Gastroesophageal sphincter (tissue), 4 donors: ENCODE measurements at regions not wholly inside any gene's neighbourhood (a gene's known extent, or its start where the extent isn't known, plus 50 kb on each side); places are given as distances from the start of the nearest gene placed in this dataset.
"Not testable (repeated sequence)": the region's sequence is repeated elsewhere in the genome, so short reads cannot be mapped to it uniquely, and the experiment has no call there.

Experiments used
- ATAC-seq: fragments of 150-250 bp; one replicate; pipeline ENCODE4 v1.9.1; 2016; ENCODE audit warnings: mild to moderate bottlenecking, moderate library complexity
- H3K27ac ChIP-seq, 4 donors: fragments of 200-600 bp; sonication (generic) in 3 of 4; 1 replicate in 3 of 4; 2 replicates in 1 of 4; pipeline ENCODE4 v1.5.1; 2016 to 2019
- H3K27me3 ChIP-seq: fragments of 200-600 bp; sonication (generic); one replicate; pipeline ENCODE4 v1.5.1; 2019
- H3K36me3 ChIP-seq, 2 donors: fragments of 200-600 bp; sonication (generic); one replicate each; pipeline ENCODE4 v1.5.1; 2019; ENCODE audit warnings: control low read depth in 1 of 2
- H3K4me1 ChIP-seq, 3 donors: fragments of 200-600 bp; sonication (generic); 1 replicate in 2 of 3; 2 replicates in 1 of 3; pipeline ENCODE4 v1.5.1; 2016 to 2019; ENCODE audit warnings: control low read depth in 2 of 3
- H3K4me3 ChIP-seq, 2 donors: fragments of 200-600 bp; sonication (generic); one replicate each; pipeline ENCODE4 v1.5.1; 2019; ENCODE audit warnings: mild to moderate bottlenecking in 1 of 2, moderate library complexity in 1 of 2
- H3K9me3 ChIP-seq, 3 donors: fragments of 200-600 bp; sonication (generic); one replicate each; pipeline ENCODE4 v1.5.1; 2017 to 2019; ENCODE audit warnings: control low read depth in 2 of 3
- EP300 ChIP-seq: sonication (generic); formaldehyde crosslinking; IDR thresholded peaks from one replicate; pipeline ENCODE4 v1.6.1; 2017; ENCODE audit warnings: antibody characterized with exemption, mild to moderate bottlenecking
- POLR2A ChIP-seq, 2 donors: fragments of 450-650 bp; IDR thresholded peaks; one replicate each; pipeline ENCODE4 v1.6.1; 2017; ENCODE audit warnings: antibody characterized with exemption in 2 of 2, mild to moderate bottlenecking in 2 of 2, moderate library complexity in 1 of 2
- POLR2AphosphoS5 ChIP-seq: sonication (generic); formaldehyde crosslinking; IDR thresholded peaks from one replicate; pipeline ENCODE4 v1.6.1; 2017; ENCODE audit warnings: antibody characterized with exemption
- WGBS, 2 donors: methylation state at CpG; one replicate each; pipeline ENCODE4 v1.1.5; 2018; ENCODE audit warnings: low coverage in 1 of 2; 5-methylcytosine and 5-hydroxymethylcytosine counted together
- TF ChIP-seq, protein P1 (sequence below), 4 experiments: fragments of 200-600 bp in 2 of 4; fragments of 450-650 bp in 2 of 4; sonication (generic) in 1 of 4; IDR thresholded peaks; one replicate each; pipeline ENCODE4 v1.5.1; 2017 to 2019; ENCODE audit warnings: antibody characterized with exemption in 4 of 4, mild to moderate bottlenecking in 2 of 4, moderate library complexity in 2 of 4

DNA sequence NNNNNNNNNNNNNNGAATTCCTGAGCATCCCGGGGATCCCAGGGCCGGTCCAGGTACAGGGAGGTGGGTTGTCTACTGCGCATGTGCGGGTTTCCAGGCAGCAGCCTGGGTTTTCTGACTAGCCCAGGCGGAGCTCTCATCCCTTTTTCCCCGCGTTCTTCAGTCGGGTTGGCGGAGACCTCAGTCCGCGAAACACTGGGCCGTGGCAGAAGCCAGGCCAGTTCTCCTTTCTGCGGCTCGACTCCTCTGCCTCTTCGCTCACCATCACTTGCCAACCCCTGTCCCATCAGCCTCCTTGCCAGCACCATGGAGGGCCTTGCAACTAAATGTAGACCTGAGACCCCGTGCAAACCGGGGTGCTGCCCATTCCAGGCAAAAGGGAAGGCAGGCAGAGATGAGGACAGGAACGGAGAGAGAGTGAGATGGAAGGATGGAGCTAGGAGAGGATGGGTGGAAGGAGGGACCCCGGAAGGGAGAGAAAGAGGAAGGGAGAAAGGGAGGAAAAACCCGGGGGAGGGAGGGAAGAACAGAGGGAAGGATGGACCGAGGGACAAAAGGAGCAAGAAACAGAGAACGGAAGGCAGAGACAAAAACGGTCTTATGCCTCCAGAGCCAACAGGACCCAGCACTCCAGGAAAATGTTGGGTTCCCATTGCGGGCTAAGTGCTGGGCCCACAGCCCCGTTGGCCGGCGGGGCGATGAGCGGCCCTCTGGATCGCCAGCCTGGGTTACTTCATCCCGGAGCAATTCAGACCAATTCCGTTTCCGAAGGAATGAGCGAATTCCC is 445.4 kb upstream of the DEFB115 start:
- Histone ChIP-seq H3K27ac (no peak overlapping the region), H3K4me1 (peaks cover 0 to 7% (median 0%) of the 10 kb centered on the region in 3 donors), H3K9me3 (peaks cover 0 to 23% (median 0%) of the 10 kb centered on the region in 3 donors), H3K36me3 (no peaks in the 10 kb centered on the region), H3K4me3 (no peak overlapping the region), H3K27me3 (peaks cover 51% of the 10 kb centered on the region)
- TF ChIP-seq EP300, result no peak
- no peak for TF ChIP-seq POLR2AphosphoS5
- TF ChIP-seq, protein P1, sequence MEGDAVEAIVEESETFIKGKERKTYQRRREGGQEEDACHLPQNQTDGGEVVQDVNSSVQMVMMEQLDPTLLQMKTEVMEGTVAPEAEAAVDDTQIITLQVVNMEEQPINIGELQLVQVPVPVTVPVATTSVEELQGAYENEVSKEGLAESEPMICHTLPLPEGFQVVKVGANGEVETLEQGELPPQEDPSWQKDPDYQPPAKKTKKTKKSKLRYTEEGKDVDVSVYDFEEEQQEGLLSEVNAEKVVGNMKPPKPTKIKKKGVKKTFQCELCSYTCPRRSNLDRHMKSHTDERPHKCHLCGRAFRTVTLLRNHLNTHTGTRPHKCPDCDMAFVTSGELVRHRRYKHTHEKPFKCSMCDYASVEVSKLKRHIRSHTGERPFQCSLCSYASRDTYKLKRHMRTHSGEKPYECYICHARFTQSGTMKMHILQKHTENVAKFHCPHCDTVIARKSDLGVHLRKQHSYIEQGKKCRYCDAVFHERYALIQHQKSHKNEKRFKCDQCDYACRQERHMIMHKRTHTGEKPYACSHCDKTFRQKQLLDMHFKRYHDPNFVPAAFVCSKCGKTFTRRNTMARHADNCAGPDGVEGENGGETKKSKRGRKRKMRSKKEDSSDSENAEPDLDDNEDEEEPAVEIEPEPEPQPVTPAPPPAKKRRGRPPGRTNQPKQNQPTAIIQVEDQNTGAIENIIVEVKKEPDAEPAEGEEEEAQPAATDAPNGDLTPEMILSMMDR (IDR thresholded peaks at IDR 0.05), result no peak
- TF ChIP-seq POLR2A (IDR thresholded peaks at IDR 0.05), result no peak
- 54 to 73% methylated on average over 29 to 31 of the region's 34 CpGs for WGBS, 2 donors
- peak; percentile 48 for ATAC-seq

DNA sequence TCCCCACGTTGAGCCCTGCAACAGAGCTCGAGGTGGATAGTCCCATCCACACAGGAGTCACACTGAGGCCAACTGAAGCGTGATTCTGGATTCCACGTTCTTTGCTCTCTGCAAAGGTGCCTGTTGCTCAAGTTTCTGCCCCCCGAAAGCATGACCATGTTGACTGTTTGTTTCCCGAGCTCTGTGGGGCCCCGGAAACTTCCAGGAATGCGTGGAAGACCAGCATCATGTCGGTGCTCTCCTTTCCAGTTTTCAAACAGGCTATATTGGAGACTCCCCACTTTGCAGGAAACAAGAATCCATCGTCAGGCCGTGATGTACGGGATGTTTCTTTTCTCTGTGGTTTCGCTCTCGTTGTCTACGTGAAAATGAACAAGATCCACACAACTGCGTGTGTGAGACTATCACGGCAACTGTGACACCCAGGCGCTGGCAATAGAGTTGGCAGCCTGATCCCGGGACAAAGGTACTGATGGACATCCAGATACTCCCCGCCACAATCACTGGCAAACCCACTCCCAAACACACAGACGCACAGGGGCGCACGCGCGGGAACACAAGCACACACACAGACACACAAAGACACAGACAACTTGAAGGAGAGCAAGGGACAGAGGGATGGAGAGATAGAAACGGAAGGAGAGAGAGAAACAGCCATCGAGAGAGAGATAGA is 444.6 kb upstream of the DEFB115 start:
- TF ChIP-seq, protein P1 (IDR thresholded peaks at IDR 0.05), result no peak
- TF ChIP-seq EP300, result no peak
- no peak for TF ChIP-seq POLR2AphosphoS5
- TF ChIP-seq POLR2A (IDR thresholded peaks at IDR 0.05), result no peak
- Histone ChIP-seq H3K27ac (no peak overlapping the region), H3K4me3 (no peak overlapping the region), H3K9me3 (peaks cover 0 to 23% (median 0%) of the 10 kb centered on the region in 3 donors), H3K27me3 (peaks cover 59% of the 10 kb centered on the region), H3K4me1 (peaks cover 0 to 7% (median 0%) of the 10 kb centered on the region in 3 donors), H3K36me3 (no peaks in the 10 kb centered on the region)
- no peak for ATAC-seq
- WGBS, 2 donors, result 69 to 75% methylated on average over 19 to 27 of the region's 27 CpGs

DNA sequence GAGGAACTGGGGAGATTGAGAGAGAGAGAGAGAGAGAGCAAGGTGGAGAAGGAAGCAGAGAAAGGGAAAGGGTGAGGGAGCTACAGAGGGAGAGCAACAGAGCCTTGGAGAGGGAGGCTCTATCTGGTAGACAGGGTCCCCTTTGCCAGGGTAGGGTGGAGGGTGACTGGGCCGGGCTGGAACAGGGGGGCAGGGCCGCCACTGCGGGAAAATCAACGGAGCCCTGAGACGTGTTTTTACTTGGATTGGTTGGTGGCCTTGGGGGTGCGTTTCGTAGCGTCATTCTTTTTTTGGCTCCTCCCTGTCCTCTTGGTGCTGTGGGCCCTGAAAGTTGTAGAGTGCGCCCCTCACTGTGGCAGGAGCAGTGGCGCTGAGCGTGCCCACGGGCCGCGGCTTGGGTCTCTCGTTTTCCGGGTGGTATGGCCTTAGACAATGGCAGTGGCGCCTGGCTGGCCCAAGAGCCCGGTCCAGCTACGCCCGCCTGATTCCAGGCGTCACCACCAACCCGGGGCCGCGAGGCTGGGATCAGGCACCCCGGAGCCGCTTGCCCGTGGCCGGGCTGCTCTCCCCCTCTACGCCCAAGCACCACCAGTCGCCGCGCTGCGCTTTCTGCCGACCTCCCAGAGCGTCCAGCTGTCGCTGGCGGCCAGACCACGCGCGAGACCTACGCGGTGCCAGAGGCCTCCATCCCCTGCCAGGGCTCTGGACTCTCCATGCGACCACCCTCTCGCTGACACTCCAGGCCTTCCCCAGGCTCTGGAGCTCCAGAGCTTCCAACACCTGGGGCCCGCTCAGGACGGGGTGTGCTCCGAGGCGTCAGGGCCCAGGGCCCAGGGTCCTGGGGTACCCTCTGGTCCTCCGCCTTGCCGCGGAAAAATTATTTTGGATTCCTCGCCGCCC is 443.8 kb upstream of the DEFB115 start:
- H3K4me3 ChIP-seq, H3K27ac ChIP-seq, H3K4me1 ChIP-seq, H3K36me3 ChIP-seq: not testable (repeated sequence)
- ATAC-seq, result peak; percentile 44
- Histone ChIP-seq H3K9me3 (peaks cover 0 to 24% (median 0%) of the 10 kb centered on the region in 3 donors), H3K27me3 (peaks cover 63% of the 10 kb centered on the region)
- 61 to 83% methylated on average over 39 to 40 of the region's 53 CpGs for WGBS, 2 donors

DNA sequence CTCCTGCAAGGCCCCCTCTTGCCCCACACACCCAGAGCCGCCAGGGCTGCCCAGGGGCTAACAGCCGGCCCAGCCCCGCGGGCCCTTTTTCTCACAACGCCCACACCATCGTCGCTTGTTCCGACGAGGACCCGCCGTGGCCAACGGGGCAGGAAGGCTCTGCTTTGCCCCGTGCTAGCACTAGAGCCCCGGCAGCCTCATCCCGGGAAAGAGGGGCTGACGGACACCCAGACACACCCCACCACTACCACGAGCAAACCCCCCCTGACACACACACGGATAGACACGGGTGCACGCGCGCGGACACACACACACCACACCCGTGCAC is 443.2 kb upstream of the DEFB115 start:
- ATAC-seq, result peak; percentile 23
- not testable (repeated sequence) for H3K4me3 ChIP-seq, H3K36me3 ChIP-seq, H3K4me1 ChIP-seq, H3K27ac ChIP-seq
- 72% methylated on average over 4 to 13 of the region's 24 CpGs for WGBS, 2 donors
- Histone ChIP-seq H3K27me3 (peaks cover 63% of the 10 kb centered on the region), H3K9me3 (peaks cover 0 to 30% (median 0%) of the 10 kb centered on the region in 3 donors)

DNA sequence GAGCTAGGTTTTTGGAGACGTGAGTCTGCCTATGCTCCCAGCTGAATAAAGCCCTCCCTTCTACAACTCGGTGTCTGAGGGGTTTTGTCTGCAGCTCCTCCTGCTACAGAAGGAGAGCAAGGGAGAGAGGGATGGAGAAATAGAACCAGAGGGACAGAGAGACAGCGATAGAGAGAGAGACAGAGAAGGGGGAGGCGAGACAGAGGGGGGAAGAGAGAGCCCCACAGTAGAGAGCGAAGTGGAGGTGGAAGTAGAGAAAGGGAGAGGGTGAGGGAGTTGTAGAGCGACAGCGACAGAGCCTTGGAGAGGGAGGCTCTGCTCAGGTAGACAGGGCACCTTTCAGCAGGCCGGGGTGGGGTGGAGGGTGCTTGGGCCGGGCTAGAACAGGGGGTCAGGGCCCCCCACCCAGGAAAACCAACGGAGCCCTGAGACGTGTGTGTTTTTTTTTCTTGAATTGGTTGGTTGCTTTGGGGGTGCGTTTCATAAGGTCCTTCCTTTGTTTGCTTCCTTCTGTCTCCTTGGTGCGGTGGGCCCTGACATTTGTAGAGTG is 442.4 kb upstream of the DEFB115 start:
- 49 to 69% methylated on average over 13 of the region's 13 CpGs for WGBS, 2 donors
- not testable (repeated sequence) for H3K27ac ChIP-seq, H3K36me3 ChIP-seq, H3K4me1 ChIP-seq, H3K4me3 ChIP-seq
- peaks cover 63% of the 10 kb centered on the region for H3K27me3 ChIP-seq
- peaks cover 0 to 38% (median 0%) of the 10 kb centered on the region in 3 donors for H3K9me3 ChIP-seq
- ATAC-seq, result peak; percentile 17

DNA sequence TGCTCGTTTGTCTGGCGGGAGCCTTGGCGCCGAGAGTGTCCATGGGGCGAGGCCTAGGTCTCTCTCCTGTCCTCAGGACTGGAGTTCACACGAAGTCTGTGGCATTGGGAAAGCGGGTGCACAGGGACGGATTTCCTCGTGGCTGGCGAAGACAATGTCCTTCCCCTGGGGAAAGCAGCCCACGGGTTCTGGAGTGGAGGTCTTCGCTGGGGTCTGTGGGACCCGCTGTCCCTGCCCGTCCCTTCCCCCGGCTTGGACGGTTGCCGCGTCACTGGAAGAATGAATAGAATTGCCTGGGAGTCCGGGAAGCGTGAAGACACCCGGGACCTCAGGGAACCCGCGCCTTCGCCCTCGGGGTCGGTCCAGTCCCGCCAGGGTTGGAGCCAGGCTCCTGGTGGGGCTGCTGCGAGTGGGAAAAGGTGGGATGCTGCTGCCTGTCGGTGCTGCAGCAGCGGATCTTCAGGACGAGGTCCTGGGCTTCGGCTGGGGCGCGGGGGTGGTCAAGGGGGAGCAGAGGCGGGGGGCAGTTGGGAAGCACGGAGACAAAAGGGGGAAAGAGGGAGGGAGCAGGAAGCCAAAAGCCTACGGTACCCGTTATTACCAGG is 441.8 kb upstream of the DEFB115 start:
- no peak overlapping the region for H3K4me3 ChIP-seq
- WGBS, 2 donors, result 61 to 82% methylated on average over 23 to 28 of the region's 38 CpGs
- H3K27me3 ChIP-seq, result peaks cover 63% of the 10 kb centered on the region
- H3K27ac ChIP-seq, result no peak overlapping the region
- H3K36me3 ChIP-seq, result no peaks in the 10 kb centered on the region
- peaks cover 0 to 38% (median 0%) of the 10 kb centered on the region in 3 donors for H3K9me3 ChIP-seq
- peaks cover 0 to 7% (median 0%) of the 10 kb centered on the region in 3 donors for H3K4me1 ChIP-seq
- no peak for TF ChIP-seq POLR2AphosphoS5
- TF ChIP-seq, protein P1 (IDR thresholded peaks at IDR 0.05), result no peak
- no peak for TF ChIP-seq POLR2A (IDR thresholded peaks at IDR 0.05)
- TF ChIP-seq EP300, result no peak
- peak; percentile 35 for ATAC-seq
